ENCODE measurements at regions not wholly inside any gene's neighbourhood (a gene's known extent, or its start where the extent isn't known, plus 50 kb on each side); places are given as distances from the start of the nearest gene placed in this dataset.

GRCh38 chr5:128591598-128592455, 53.8 kb upstream of the FBN2 start:
- DNase-seq (ENCODE audit: low read depth) = no peak

GRCh38 chr5:128596071-128596470, 58.0 kb upstream of the FBN2 start:
- no peak for DNase-seq (ENCODE audit: low read depth)

- DNase-seq (ENCODE audit: low read depth) = no peak
These were observed 59.1 kb upstream of the FBN2 start for GRCh38 chr5:128597156-128597555.

GRCh38 chr5:128613128-128613527, 75.1 kb upstream of the FBN2 start:
- no peak for DNase-seq (ENCODE audit: low read depth)

GRCh38 chr5:128613766-128614165, 75.7 kb upstream of the FBN2 start:
- no peak for DNase-seq (ENCODE audit: low read depth)

- DNase-seq (ENCODE audit: low read depth) = no peak
These were observed 77.5 kb upstream of the FBN2 start for GRCh38 chr5:128615578-128615977.

- DNase-seq (ENCODE audit: low read depth) = no peak
These were observed 88.6 kb upstream of the FBN2 start for GRCh38 chr5:128626536-128627090.

GRCh38 chr5:128627939-128628338, 89.9 kb upstream of the FBN2 start:
- no peak for DNase-seq (ENCODE audit: low read depth)

- DNase-seq (ENCODE audit: low read depth) = no peak
These were observed 91.1 kb upstream of the FBN2 start for GRCh38 chr5:128629157-128629556.

GRCh38 chr5:128630121-128630520, 92.1 kb upstream of the FBN2 start:
- DNase-seq (ENCODE audit: low read depth) = no peak

GRCh38 chr5:128631771-128632170, 93.7 kb upstream of the FBN2 start:
- no peak for DNase-seq (ENCODE audit: low read depth)

- DNase-seq (ENCODE audit: low read depth) = no peak
These were observed 94.2 kb upstream of the FBN2 start for GRCh38 chr5:128632264-128632663.

GRCh38 chr5:128633901-128634300, 95.9 kb upstream of the FBN2 start:
- no peak for DNase-seq (ENCODE audit: low read depth)

GRCh38 chr5:128635379-128635778, 97.3 kb upstream of the FBN2 start:
- no peak for DNase-seq (ENCODE audit: low read depth)

- DNase-seq (ENCODE audit: low read depth) = no peak
These were observed 98.3 kb upstream of the FBN2 start for GRCh38 chr5:128636361-128636760.

GRCh38 chr5:128637031-128637430, 99.0 kb upstream of the FBN2 start:
- no peak for DNase-seq (ENCODE audit: low read depth)

GRCh38 chr5:128641861-128642260, 103.8 kb upstream of the FBN2 start:
- DNase-seq (ENCODE audit: low read depth) = no peak

- no peak for DNase-seq (ENCODE audit: low read depth)
These were observed 106.8 kb upstream of the FBN2 start for GRCh38 chr5:128644863-128645262.

- no peak for DNase-seq (ENCODE audit: low read depth)
These were observed 107.5 kb upstream of the FBN2 start for GRCh38 chr5:128645581-128645980.

GRCh38 chr5:128646176-128646575, 108.1 kb upstream of the FBN2 start:
- no peak for DNase-seq (ENCODE audit: low read depth)

GRCh38 chr5:128649192-128649591, 111.1 kb upstream of the FBN2 start:
- no peak for DNase-seq (ENCODE audit: low read depth)

GRCh38 chr5:128662997-128663396, 125.0 kb upstream of the FBN2 start:
- DNase-seq (ENCODE audit: low read depth) = no peak

- DNase-seq (ENCODE audit: low read depth) = no peak
These were observed 127.8 kb upstream of the FBN2 start for GRCh38 chr5:128665747-128666355.

All from activated T-cell treated with anti-CD3 and anti-CD28 coated beads for 48 hours (primary cell).